ENCODE measurements at regions not wholly inside any gene's neighbourhood (a gene's known extent, or its start where the extent isn't known, plus 50 kb on each side); places are given as distances from the start of the nearest gene placed in this dataset.

- no peak for DNase-seq
Observed at GRCh38 chr5:37906416-37906815, 66.6 kb upstream of the GDNF start.

- DNase-seq: no peak
Observed at GRCh38 chr5:37905230-37905629, 65.4 kb upstream of the GDNF start.

GRCh38 chr5:37902323-37902722 lies 62.5 kb upstream of the GDNF start:
- DNase-seq: no peak

GRCh38 chr5:37900692-37901091 lies 60.9 kb upstream of the GDNF start:
- DNase-seq: no peak

- no peak for DNase-seq
Observed at GRCh38 chr5:37899037-37899436, 59.2 kb upstream of the GDNF start.

- DNase-seq: no peak
Observed at GRCh38 chr5:37896159-37896558, 56.3 kb upstream of the GDNF start.

- DNase-seq: no peak
Observed at GRCh38 chr5:37893434-37894134, 53.7 kb upstream of the GDNF start.

GRCh38 chr5:37892586-37892985 lies 52.7 kb upstream of the GDNF start:
- no peak for DNase-seq

GRCh38 chr5:37891832-37892231 lies 52.0 kb upstream of the GDNF start:
- no peak for DNase-seq

GRCh38 chr5:37889612-37890317 lies 49.9 kb upstream of the GDNF start:
- no peak for DNase-seq

Data from stimulated activated CD4-positive, alpha-beta T cell treated with anti-CD3 and anti-CD28 coated beads, Interleukin-12 subunit alpha, Interleukin-12 subunit beta, amount 100 ng/mL, for 4 hours (primary cell).